ENCODE measurements at regions not wholly inside any gene's neighbourhood (a gene's known extent, or its start where the extent isn't known, plus 50 kb on each side); places are given as distances from the start of the nearest gene placed in this dataset.
"Not testable (repeated sequence)": the region's sequence is repeated elsewhere in the genome, so short reads cannot be mapped to it uniquely, and the experiment has no call there.

DNA sequence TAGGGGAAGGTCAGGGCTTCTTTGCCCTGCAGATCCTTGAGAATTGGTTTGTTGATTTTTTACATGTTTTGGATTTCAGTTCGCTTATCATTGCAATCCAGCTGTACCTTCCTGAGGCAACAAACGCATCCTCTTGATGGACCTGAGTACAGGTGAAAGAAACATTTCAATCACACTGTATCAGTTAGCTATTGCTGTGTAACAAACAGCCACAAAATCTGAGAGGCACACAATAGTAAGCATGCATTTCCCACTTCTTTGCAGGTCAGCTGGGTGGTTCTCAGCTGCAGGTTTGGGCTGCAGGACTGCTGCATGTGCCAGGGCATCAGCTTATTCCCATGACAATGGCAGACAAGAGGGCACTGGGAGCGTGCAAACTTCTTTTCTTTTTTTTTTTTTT, 586.4 kb downstream of the MATN1 start:
- ATAC-seq (no peak), DNase-seq (no peak)
- TF ChIP-seq, protein P1, sequence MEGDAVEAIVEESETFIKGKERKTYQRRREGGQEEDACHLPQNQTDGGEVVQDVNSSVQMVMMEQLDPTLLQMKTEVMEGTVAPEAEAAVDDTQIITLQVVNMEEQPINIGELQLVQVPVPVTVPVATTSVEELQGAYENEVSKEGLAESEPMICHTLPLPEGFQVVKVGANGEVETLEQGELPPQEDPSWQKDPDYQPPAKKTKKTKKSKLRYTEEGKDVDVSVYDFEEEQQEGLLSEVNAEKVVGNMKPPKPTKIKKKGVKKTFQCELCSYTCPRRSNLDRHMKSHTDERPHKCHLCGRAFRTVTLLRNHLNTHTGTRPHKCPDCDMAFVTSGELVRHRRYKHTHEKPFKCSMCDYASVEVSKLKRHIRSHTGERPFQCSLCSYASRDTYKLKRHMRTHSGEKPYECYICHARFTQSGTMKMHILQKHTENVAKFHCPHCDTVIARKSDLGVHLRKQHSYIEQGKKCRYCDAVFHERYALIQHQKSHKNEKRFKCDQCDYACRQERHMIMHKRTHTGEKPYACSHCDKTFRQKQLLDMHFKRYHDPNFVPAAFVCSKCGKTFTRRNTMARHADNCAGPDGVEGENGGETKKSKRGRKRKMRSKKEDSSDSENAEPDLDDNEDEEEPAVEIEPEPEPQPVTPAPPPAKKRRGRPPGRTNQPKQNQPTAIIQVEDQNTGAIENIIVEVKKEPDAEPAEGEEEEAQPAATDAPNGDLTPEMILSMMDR (IDR thresholded peaks at IDR 0.05): no peak
- intact Hi-C loops (cut with DNase I, micrococcal nuclease): no loop called here
- Histone ChIP-seq H3K36me3 (ENCODE audit: low read depth) (no peaks in the 10 kb centered on the region), H3K4me1 (ENCODE audit: low read depth) (no peaks in the 10 kb centered on the region), H3K9me3 (no peaks in the 10 kb centered on the region), H3K4me3 (no peak overlapping the region)

DNA sequence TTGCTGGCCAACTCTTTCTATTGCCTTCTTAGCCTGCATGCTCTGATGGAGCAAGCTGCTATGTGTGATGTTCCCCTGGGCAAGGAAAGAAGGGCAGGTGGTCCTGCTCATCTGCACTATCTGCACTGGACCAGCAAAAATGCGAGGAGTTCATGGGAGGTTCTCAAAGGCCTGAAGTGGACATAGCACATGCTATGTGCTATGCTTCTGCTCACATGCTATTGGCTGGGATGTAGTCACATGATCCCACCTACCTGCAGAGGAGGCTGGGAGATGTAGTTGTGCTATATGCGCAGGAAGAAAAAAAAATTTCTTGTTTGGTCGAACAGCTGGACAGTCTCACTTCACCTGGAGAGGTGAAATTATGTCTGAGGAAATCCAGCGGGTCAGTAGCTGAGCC, 587.7 kb downstream of the MATN1 start:
- ATAC-seq (no peak), DNase-seq (no peak)
- H3K4me1 ChIP-seq (ENCODE audit: low read depth): no peaks in the 10 kb centered on the region
- no peak overlapping the region for H3K4me3 ChIP-seq
- TF ChIP-seq, protein P1 (IDR thresholded peaks at IDR 0.05): no peak
- H3K36me3 ChIP-seq (ENCODE audit: low read depth): no peaks in the 10 kb centered on the region
- H3K9me3 ChIP-seq: no peaks in the 10 kb centered on the region
- intact Hi-C loops (cut with DNase I, micrococcal nuclease): no loop called here

DNA sequence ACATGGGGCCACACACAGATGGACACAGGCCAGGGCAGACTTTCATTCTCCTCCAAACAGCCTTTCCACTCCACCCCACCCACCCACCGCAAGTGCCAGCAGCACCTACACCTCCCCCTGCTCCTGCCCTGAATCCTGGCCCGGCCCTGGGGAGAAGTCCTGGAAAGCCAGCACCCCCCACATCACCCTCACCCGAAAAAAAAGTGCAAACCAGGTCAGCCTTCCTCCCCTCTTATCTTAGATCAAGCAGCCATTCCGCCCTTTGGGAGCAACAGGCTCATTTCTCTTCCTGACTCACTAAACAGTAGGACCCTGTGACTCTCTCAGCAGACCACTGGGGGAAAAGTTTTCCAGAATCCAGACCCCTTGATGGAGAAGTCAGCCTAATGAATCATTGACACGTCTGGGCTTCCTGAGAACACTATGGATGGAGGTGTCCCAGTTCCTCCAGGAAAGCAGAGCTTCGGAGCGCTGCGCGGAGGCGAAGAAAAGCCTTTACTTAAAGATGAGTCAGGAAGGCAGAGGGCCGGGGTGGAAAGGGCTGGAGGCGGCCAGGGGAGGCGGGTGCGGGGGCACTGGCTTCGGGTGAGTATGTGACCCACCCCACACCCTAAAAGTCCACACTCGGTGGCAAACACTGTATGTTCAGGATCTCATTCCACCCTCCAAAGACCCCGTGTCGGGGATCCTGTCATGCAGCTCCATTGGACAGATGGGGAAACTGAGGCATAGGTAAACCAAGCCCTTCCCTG, 588.7 kb downstream of the MATN1 start:
- Histone ChIP-seq H3K4me3 (no peak overlapping the region), H3K9me3 (no peaks in the 10 kb centered on the region), H3K4me1 (ENCODE audit: low read depth) (no peaks in the 10 kb centered on the region), H3K36me3 (ENCODE audit: low read depth) (no peaks in the 10 kb centered on the region)
- DNase-seq: no peak
- no peak for ATAC-seq
- intact Hi-C loops (cut with DNase I, micrococcal nuclease): no loop called here
- TF ChIP-seq, protein P1 (IDR thresholded peaks at IDR 0.05): no peak

DNA sequence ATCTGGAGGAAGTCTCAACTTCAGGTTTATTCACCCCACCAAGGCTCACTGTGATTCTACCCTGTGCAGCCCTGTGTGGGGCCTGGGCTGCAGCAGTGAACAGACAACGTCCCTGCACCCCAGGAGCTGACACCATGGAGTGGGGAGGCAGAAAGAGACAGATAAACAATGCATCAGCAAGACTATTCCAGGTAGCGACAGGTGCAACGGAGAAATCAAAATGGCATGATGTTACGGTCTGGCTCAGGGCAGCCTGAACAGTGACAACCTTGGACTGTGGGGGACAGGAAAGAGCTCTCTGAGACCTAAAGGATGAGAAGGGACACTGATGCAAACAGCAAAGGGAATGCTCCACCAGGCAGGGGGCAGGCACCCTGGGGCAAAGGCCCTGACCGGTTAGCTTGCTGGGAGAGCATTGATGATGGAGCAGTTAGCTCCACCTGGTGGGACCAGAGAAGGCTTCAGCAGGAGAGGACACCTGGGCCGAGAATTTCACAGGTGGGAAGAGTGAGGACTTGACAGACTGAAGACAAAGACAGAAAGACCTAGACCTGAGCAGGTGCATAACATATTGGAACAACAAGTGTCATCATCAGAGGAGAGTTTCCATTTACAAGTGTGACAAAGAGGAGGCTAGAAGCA, 589.9 kb downstream of the MATN1 start:
- no peaks in the 10 kb centered on the region for H3K4me1 ChIP-seq (ENCODE audit: low read depth)
- TF ChIP-seq, protein P1 (IDR thresholded peaks at IDR 0.05): no peak
- ATAC-seq (no peak), DNase-seq (no peak)
- intact Hi-C loops (cut with DNase I, micrococcal nuclease): no loop called here
- H3K9me3 ChIP-seq: no peaks in the 10 kb centered on the region
- no peaks in the 10 kb centered on the region for H3K36me3 ChIP-seq (ENCODE audit: low read depth)
- H3K4me3 ChIP-seq: no peak overlapping the region

DNA sequence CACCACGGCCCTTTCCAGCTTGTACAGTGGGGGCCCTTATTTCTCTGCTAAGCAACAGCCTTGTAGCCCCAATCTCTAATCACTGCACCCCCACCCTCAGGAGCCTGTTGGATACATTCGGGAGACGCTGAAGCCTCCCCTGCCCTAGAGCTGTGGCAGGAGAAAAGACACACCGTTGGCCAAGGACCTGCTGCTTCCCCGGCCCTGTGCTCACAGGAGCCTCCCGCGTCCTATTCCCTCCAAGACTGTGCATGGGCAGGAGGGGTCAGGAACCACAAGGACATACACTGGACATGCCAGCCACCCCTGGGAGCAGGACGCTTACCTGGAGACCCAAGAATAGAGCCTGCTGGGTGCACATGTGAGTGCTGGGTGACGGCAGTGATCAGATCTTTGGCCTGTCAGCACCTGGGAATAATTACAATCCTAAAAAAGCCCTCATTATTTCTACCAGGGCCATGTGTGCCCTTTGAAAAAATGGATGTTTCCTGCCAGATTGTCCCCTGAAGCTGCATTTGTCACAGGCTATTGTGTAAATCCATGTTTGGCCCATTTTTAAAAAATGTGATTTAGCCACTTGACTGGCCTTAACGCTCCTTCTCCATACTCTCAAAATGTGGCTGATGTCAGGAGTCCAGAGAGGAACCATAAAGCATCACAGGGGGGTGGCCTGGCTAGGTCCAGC, 590.6 kb downstream of the MATN1 start:
- no peaks in the 10 kb centered on the region for H3K36me3 ChIP-seq (ENCODE audit: low read depth)
- H3K4me1 ChIP-seq (ENCODE audit: low read depth): no peaks in the 10 kb centered on the region
- TF ChIP-seq, protein P1 (IDR thresholded peaks at IDR 0.05): no peak
- DNase-seq (no peak), ATAC-seq (no peak)
- no peak overlapping the region for H3K4me3 ChIP-seq
- no peaks in the 10 kb centered on the region for H3K9me3 ChIP-seq
- intact Hi-C loops (cut with DNase I, micrococcal nuclease): no loop called here

DNA sequence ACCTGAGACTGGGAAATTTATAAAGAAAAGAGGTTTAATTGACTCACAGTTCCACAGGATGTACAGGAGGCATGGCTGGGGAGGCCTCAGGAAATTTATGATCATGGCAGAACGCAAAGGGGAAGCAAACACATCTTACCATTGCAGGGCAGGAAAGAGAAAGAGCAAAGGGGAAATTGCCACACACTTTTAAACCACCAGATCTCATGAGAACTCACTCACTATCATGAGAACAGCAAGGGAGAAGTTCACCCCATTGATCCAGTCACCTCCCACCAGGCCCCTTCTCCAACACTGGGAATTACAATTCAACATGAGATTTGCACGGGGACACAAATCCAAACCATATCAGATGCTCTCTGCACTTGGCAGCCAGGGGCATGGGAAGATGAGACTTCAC, 592.8 kb downstream of the MATN1 start:
- not testable (repeated sequence) for H3K9me3 ChIP-seq

More for the DNA sequence above, 592.8 kb downstream of the MATN1 start:
- DNase-seq; H3K36me3 ChIP-seq (ENCODE audit: low read depth); intact Hi-C loops (cut with DNase I, micrococcal nuclease); H3K4me1 ChIP-seq (ENCODE audit: low read depth); H3K4me3 ChIP-seq; ATAC-seq: not testable (repeated sequence)

Measured in mucosa of descending colon (tissue), 3 donors.